Heart right ventricle (tissue), 16 donors: ENCODE measurements at regions not wholly inside any gene's neighbourhood (a gene's known extent, or its start where the extent isn't known, plus 50 kb on each side); places are given as distances from the start of the nearest gene placed in this dataset.

Source experiments
- ATAC-seq, 8 donors: fragments of 200-7000 bp; cut with Tn5 transposase; one replicate each; pipeline ENCODE4 v1.9.1; 2020; ENCODE audit warnings: mild to moderate bottlenecking in 8 of 8, moderate library complexity in 8 of 8, moderate number of reproducible peaks in 1 of 8
- DNase-seq, 2 donors: peaks; one replicate each; pipeline ENCODE4 v3.0.0-alpha.2; 2020
- H3K27ac ChIP-seq, 10 donors: fragments of 200-600 bp; sonication (generic) in 2 of 10; one replicate each; pipeline versions ENCODE4 v1.5.0 to v1.8.0; 2020 to 2022; ENCODE audit warnings: mild to moderate bottlenecking in 3 of 10
- H3K27me3 ChIP-seq, 7 donors: fragments of 200-600 bp; one replicate each; pipeline ENCODE4 v1.8.0; 2021 to 2022; ENCODE audit warnings: mild to moderate bottlenecking in 2 of 7
- H3K36me3 ChIP-seq, 9 donors: fragments of 200-600 bp; sonication (generic) in 1 of 9; one replicate each; pipeline versions ENCODE4 v1.5.0 to v1.8.0; 2020 to 2022; ENCODE audit warnings: mild to moderate bottlenecking in 2 of 9
- H3K4me1 ChIP-seq, 9 donors: fragments of 200-600 bp; sonication (generic) in 1 of 9; one replicate each; pipeline versions ENCODE4 v1.5.0 to v1.8.0; 2020 to 2022; ENCODE audit warnings: mild to moderate bottlenecking in 4 of 9
- H3K4me3 ChIP-seq, 10 donors: fragments of 200-600 bp; sonication (generic) in 2 of 10; one replicate each; pipeline versions ENCODE4 v1.5.0 to v1.8.0; 2020 to 2022; ENCODE audit warnings: mild to moderate bottlenecking in 7 of 10, moderate library complexity in 2 of 10
- H3K9me3 ChIP-seq, 11 donors: fragments of 200-600 bp in 10 of 11; sonication (generic) in 2 of 11; one replicate each; pipeline versions ENCODE4 v1.5.0 to v1.8.0; 2013 to 2022; ENCODE audit warnings: mild to moderate bottlenecking in 2 of 11, control low read depth in 1 of 11, moderate library complexity in 1 of 11
- WGBS, 2 donors: extraction: QIAGEN DNeasy Blood & Tissue Kit; methylation state at CpG; one replicate each; pipeline ENCODE4 v1.1.7; 2013; ENCODE audit warnings: inconsistent platforms in 1 of 2; 5-methylcytosine and 5-hydroxymethylcytosine counted together
- intact Hi-C, 10 donors: fragments of 100-400 bp; cut with DNase I; formaldehyde crosslinking; loops; one replicate each; pipeline versions ENCODE4 v1.11.1 to v1.14.2; 2022
- TF ChIP-seq, protein P1 (sequence below), 9 donors: fragments of 200-600 bp; sonication (generic) in 2 of 9; IDR thresholded peaks; one replicate each; pipeline versions ENCODE4 v1.5.0 to v1.8.0; 2021 to 2022; ENCODE audit warnings: antibody characterized with exemption in 9 of 9, mild to moderate bottlenecking in 5 of 9, moderate library complexity in 1 of 9
- donor health status: Arrhythmogenic right ventricular cardiomyopathy.
- donor health status: ischemic (EF 13 %, LVEDD 7.1; RV severe dilation, severe dysfunction).
- donor health status: healthy with polysubstance abuse.
- donor health status: DM: no; HTN: yes; CAD: no.
- donor health status: DM: no; HTN: no; CAD: no.
- donor health status: ischemic (EF 25% LVEDD 6.9; RV normal size, moderate dysfunction).
- donor health status: ischemic (EF 25% LVEDD 5.7; RV mildly dilated, moderate dysfunction).
- donor health status: healthy.
- donor health status: DM: yes; HTN: yes; CAD: no.
- donor health status: Ischemic cardiomyopathy.
- donor health status: ischemic (EF 35%, LVEDD 5.7; RV mildly dilated, moderate dysfunction).
- donor health status: nonischemic (EF 11% LVEDD 7.7; RV severe dilation, severe dysfunction).
- donor health status: DM: yes; HTN: yes; CAD: no.
- donor health status: PGD.
- donor health status: ischemic (EF 29% LVEDD 5.4; RV normal size, mild dysfunction).
- donor health status: nonischemic (EF 23%, LVEDD 6.1; RV moderate dilation, normal function).

DNA sequence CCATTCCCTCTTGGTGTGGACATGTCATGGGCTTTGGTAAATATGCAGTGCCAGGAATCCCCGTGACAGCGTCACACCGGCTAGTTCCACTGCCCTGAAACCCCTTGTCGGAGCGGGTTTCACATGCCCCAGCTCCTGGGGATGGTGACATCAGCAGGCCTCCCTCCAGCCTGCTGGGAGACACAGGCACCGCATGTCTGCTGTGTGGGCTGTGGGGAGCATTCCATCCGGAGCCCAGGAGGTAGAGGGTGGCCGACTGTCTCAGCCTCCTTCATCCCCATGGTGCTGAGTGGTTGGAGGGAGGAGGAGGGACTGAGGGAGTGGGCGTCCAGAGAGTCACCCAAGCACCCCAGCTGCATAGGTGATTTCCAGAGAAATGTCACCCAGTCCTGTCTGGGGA, 1161.1 kb downstream of the BRD1 start:
- peaks cover 0 to 18% (median 5%) of the 10 kb centered on the region in 7 donors for H3K27me3 ChIP-seq
- no peak overlapping the region for H3K4me3 ChIP-seq
- H3K4me1 ChIP-seq = no peaks in the 10 kb centered on the region
- DNase-seq = no peak
- no peak overlapping the region for H3K27ac ChIP-seq
- WGBS, 2 donors = 54 to 66% methylated on average over 9 of the region's 9 CpGs
- ATAC-seq = no peak
- no peaks in the 10 kb centered on the region for H3K36me3 ChIP-seq
- intact Hi-C loops = no loop called here
- TF ChIP-seq, protein P1, sequence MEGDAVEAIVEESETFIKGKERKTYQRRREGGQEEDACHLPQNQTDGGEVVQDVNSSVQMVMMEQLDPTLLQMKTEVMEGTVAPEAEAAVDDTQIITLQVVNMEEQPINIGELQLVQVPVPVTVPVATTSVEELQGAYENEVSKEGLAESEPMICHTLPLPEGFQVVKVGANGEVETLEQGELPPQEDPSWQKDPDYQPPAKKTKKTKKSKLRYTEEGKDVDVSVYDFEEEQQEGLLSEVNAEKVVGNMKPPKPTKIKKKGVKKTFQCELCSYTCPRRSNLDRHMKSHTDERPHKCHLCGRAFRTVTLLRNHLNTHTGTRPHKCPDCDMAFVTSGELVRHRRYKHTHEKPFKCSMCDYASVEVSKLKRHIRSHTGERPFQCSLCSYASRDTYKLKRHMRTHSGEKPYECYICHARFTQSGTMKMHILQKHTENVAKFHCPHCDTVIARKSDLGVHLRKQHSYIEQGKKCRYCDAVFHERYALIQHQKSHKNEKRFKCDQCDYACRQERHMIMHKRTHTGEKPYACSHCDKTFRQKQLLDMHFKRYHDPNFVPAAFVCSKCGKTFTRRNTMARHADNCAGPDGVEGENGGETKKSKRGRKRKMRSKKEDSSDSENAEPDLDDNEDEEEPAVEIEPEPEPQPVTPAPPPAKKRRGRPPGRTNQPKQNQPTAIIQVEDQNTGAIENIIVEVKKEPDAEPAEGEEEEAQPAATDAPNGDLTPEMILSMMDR (IDR thresholded peaks at IDR 0.05) = no peak
- peaks cover 0 to 30% (median 5%) of the 10 kb centered on the region in 11 donors for H3K9me3 ChIP-seq

DNA sequence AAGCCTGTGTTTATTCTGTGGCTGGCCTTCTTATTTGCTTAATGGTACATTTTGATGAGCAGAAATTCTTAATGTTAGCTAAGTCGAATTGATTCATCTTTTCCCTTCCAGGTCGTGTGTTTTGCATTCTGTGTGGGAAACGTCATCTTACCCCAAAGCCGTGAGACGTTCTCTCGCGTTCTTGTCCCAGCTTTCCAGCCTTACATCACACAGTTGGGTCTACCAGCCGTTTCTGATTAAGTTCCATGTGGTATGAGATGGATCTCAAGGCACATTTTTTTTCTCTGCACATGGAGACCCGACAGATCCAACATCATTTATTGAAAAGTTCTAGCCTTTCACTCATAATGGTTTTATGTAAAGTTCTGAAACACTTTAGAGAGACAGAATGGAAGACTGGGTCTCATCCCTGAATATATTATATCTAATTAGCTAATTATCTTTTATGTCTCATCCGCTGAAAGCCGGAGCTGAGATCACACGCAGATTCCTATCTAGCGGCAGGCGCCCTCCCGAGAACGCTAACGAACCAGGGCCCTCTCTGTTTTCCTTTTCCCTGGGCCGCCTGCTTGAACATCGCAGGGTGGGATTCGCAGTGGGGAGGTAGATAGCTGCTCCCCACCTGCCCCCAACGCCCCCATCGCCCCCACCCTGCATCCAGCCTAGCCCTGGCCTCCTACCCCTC, 1162.2 kb downstream of the BRD1 start:
- intact Hi-C loops = no loop called here
- DNase-seq (no peak), ATAC-seq (no peak)
- Histone ChIP-seq H3K4me1 (no peaks in the 10 kb centered on the region), H3K36me3 (no peaks in the 10 kb centered on the region), H3K4me3 (no peak overlapping the region), H3K27me3 (peaks cover 0 to 18% (median 6%) of the 10 kb centered on the region in 7 donors), H3K27ac (no peak overlapping the region), H3K9me3 (peaks cover 0 to 23% (median 5%) of the 10 kb centered on the region in 11 donors)
- WGBS, 2 donors = 78 to 79% methylated on average over 22 of the region's 22 CpGs
- TF ChIP-seq, protein P1 (IDR thresholded peaks at IDR 0.05) = no peak

DNA sequence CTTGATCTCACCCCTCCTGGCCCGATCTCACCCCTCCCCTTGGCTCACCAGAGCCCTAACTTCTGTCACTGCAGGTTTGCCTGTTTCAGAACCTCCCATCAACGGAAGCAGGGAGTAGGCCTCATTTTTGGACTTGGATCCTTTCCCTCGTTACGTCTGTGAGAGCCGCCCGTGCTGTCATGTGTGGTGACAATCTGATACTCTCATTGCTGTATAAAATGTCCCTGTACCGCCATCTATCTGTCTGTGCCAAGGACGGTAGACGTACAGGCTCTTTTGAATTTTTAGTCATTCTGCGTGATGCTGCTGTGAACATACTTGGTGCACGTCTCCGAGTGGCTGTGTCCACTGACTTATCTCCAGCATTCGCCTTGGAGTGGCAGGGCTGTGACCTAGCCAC, 1163.1 kb downstream of the BRD1 start:
- 87 to 89% methylated on average over 13 of the region's 13 CpGs for whole genome bisulfite sequencing, 2 donors
- peaks cover 0 to 23% (median 5%) of the 10 kb centered on the region in 11 donors for H3K9me3 ChIP-seq
- no peak overlapping the region for H3K4me3 ChIP-seq
- TF ChIP-seq, protein P1 (IDR thresholded peaks at IDR 0.05) = no peak
- no peaks in the 10 kb centered on the region for H3K4me1 ChIP-seq
- peaks cover 0 to 13% (median 5%) of the 10 kb centered on the region in 7 donors for H3K27me3 ChIP-seq
- no peak overlapping the region for H3K27ac ChIP-seq
- intact Hi-C loops = no loop called here
- no peak for ATAC-seq
- no peaks in the 10 kb centered on the region for H3K36me3 ChIP-seq
- no peak for DNase-seq

GRCh38 chr22:48663297-48663696, 1164.4 kb downstream of the BRD1 start:
- H3K4me3 ChIP-seq = no peak overlapping the region
- H3K4me1 ChIP-seq = no peaks in the 10 kb centered on the region
- no peaks in the 10 kb centered on the region for H3K36me3 ChIP-seq
- peaks cover 0 to 13% (median 0%) of the 10 kb centered on the region in 7 donors for H3K27me3 ChIP-seq
- DNase-seq = no peak
- ATAC-seq = no peak
- H3K9me3 ChIP-seq = peaks cover 0 to 23% (median 5%) of the 10 kb centered on the region in 11 donors
- TF ChIP-seq, protein P1 (IDR thresholded peaks at IDR 0.05) = peak in 4 of 9 donors; percentile 8 to 25 (median 14)
- intact Hi-C loops = no loop called here
- H3K27ac ChIP-seq = no peak overlapping the region
- 57% methylated on average over 5 of the region's 5 CpGs for WGBS, 2 donors
